ENCODE measurements at regions not wholly inside any gene's neighbourhood (a gene's known extent, or its start where the extent isn't known, plus 50 kb on each side); places are given as distances from the start of the nearest gene placed in this dataset.

- CTCF ChIA-PET = no interaction called here
- TF ChIP-seq CTCF (IDR thresholded peaks at IDR 0.05) = no peak
- Mint-ChIP-seq H3K4me3 (no peak overlapping the region), H3K27ac (no peak overlapping the region), H3K4me1 (ENCODE audit: low read depth) (no peaks in the 10 kb centered on the region), H3K27me3 (no peaks in the 10 kb centered on the region), H3K9me3 (no peaks in the 10 kb centered on the region), H3K36me3 (ENCODE audit: low read depth) (no peaks in the 10 kb centered on the region)
- peaks cover 0 to 5% of the 10 kb centered on the region in 2 experiments for H3K9me3 ChIP-seq (ENCODE audit: control insufficient read depth in 1 of 2, insufficient read depth in 1 of 2, low read length in 2 of 2)
- no peak overlapping the region for H3K27ac ChIP-seq (ENCODE audit: low read depth in 1 of 2, low read length in 2 of 2)
- H3K4me3 ChIP-seq (ENCODE audit: low read length) = no peak overlapping the region
- H3K27me3 ChIP-seq (ENCODE audit: control insufficient read depth in 1 of 2, insufficient read depth in 2 of 2, low read length in 2 of 2) = no peaks in the 10 kb centered on the region
- intact Hi-C loops (cut with DNase I, micrococcal nuclease) = no loop called here
- ATAC-seq (ENCODE audit: poor library complexity) = no peak
- POLR2A ChIA-PET = no interaction called here
- no peaks in the 10 kb centered on the region for H3K36me3 ChIP-seq (ENCODE audit: insufficient read depth, low read length)
- no peak for DNase-seq
- no peaks in the 10 kb centered on the region for H3K4me1 ChIP-seq (ENCODE audit: insufficient read depth, low read length)
These were observed 558.8 kb upstream of the ZNF804A start for GRCh38 chr2:184039493-184039892.

GRCh38 chr2:184040230-184040629 is 558.1 kb upstream of the ZNF804A start:
- no peaks in the 10 kb centered on the region for H3K9me3 Mint-ChIP-seq
- H3K4me3 Mint-ChIP-seq = no peak overlapping the region
- POLR2A ChIA-PET = no interaction called here
- Histone ChIP-seq H3K9me3 (ENCODE audit: control insufficient read depth in 1 of 2, insufficient read depth in 1 of 2, low read length in 2 of 2) (peaks cover 0 to 5% of the 10 kb centered on the region in 2 experiments), H3K4me1 (ENCODE audit: insufficient read depth, low read length) (no peaks in the 10 kb centered on the region), H3K27me3 (ENCODE audit: control insufficient read depth in 1 of 2, insufficient read depth in 2 of 2, low read length in 2 of 2) (no peaks in the 10 kb centered on the region), H3K27ac (ENCODE audit: low read depth in 1 of 2, low read length in 2 of 2) (no peak overlapping the region), H3K4me3 (ENCODE audit: low read length) (no peak overlapping the region), H3K36me3 (ENCODE audit: insufficient read depth, low read length) (no peaks in the 10 kb centered on the region)
- H3K36me3 Mint-ChIP-seq (ENCODE audit: low read depth) = no peaks in the 10 kb centered on the region
- intact Hi-C loops (cut with DNase I, micrococcal nuclease) = no loop called here
- no peaks in the 10 kb centered on the region for H3K27me3 Mint-ChIP-seq
- no peak overlapping the region for H3K27ac Mint-ChIP-seq
- no peak for DNase-seq
- no peak for ATAC-seq (ENCODE audit: poor library complexity)
- CTCF ChIA-PET = no interaction called here
- TF ChIP-seq CTCF (IDR thresholded peaks at IDR 0.05) = no peak
- H3K4me1 Mint-ChIP-seq (ENCODE audit: low read depth) = no peaks in the 10 kb centered on the region

- no peak overlapping the region for H3K4me3 Mint-ChIP-seq
- no peaks in the 10 kb centered on the region for H3K9me3 Mint-ChIP-seq
- ATAC-seq (ENCODE audit: poor library complexity) (no peak), DNase-seq (no peak)
- Histone ChIP-seq H3K4me1 (ENCODE audit: insufficient read depth, low read length) (no peaks in the 10 kb centered on the region), H3K9me3 (ENCODE audit: control insufficient read depth in 1 of 2, insufficient read depth in 1 of 2, low read length in 2 of 2) (peaks cover 0 to 5% of the 10 kb centered on the region in 2 experiments), H3K27me3 (ENCODE audit: control insufficient read depth in 1 of 2, insufficient read depth in 2 of 2, low read length in 2 of 2) (no peaks in the 10 kb centered on the region), H3K27ac (ENCODE audit: low read depth in 1 of 2, low read length in 2 of 2) (no peak overlapping the region), H3K36me3 (ENCODE audit: insufficient read depth, low read length) (no peaks in the 10 kb centered on the region), H3K4me3 (ENCODE audit: low read length) (no peak overlapping the region)
- no peaks in the 10 kb centered on the region for H3K4me1 Mint-ChIP-seq (ENCODE audit: low read depth)
- CTCF ChIA-PET = no interaction called here
- POLR2A ChIA-PET = no interaction called here
- no peak for TF ChIP-seq CTCF (IDR thresholded peaks at IDR 0.05)
- H3K27me3 Mint-ChIP-seq = no peaks in the 10 kb centered on the region
- intact Hi-C loops (cut with DNase I, micrococcal nuclease) = no loop called here
- H3K36me3 Mint-ChIP-seq (ENCODE audit: low read depth) = no peaks in the 10 kb centered on the region
- no peak overlapping the region for H3K27ac Mint-ChIP-seq
These were observed 557.3 kb upstream of the ZNF804A start for GRCh38 chr2:184041077-184041476.
